GM19238 (cell line): ENCODE measurements at regions not wholly inside any gene's neighbourhood (a gene's known extent, or its start where the extent isn't known, plus 50 kb on each side); places are given as distances from the start of the nearest gene placed in this dataset.

Experiments
- DNase-seq: peaks from one replicate; pipeline ENCODE4 v3.0.0; 2011; ENCODE audit warnings: low spot score; ENCODE audit not compliant: insufficient read length

DNA sequence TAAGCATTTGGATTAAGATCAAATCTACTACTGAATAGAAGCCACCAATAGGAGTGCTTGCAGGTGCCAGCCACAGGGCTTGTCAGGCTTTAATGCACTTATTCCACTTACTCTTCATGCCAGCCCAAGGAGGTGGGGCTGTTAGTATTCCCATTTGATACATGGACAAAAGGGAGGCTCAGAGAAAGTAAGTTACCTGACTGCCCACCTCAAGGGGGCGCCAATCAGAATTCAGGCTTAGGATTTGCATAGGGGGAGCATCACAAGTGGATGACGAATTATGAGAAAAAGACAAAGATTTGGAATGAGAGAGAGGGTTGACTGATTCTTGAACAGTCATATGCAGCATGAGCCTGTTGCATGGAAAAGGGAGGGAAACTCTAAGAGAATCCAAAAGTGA lies 188.4 kb upstream of the TSHZ2 start:
- no peak for DNase-seq

DNA sequence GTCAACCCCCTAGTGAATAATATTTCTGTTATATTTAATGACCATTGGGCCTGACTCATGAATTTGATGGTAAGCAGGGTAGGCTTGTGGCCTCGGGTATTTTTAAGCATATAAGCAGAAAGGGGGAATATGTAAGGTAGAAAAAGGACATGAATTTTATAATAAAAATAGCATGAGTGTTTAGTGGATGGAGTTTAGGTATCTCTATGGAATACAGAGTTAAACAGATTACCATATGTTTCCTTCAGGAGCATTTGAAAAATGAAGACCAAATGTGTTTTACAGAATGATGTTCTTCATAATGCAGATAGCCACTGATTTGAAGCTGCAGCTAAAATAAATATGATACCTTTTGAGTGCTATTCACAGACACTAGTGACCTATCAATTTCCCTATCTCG lies 191.7 kb upstream of the TSHZ2 start:
- no peak for DNase-seq

- no peak for DNase-seq
Measured at GRCh38 chr20:52779125-52779524, 193.0 kb upstream of the TSHZ2 start.

GRCh38 chr20:52777171-52777570 lies 195.0 kb upstream of the TSHZ2 start:
- DNase-seq = no peak

DNA sequence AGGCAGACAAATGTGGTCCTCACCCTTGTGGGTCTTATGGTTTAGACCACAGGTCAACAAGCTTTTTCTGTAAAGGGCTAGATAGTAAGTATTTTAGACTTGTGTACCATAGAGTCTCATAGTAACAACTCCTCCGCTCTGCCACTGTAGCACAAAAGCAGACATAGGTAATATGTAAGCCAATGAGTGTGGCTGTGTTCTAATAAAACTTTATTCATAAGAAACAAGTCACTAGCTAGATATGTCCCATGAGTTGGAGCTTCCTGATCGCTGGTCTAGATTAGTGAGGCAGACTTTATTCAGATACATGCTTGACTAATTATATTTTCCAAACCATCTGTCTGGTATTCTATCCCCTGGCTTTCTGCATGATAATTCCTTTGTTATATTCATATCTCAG lies 196.4 kb upstream of the TSHZ2 start:
- DNase-seq = no peak

GRCh38 chr20:52768694-52769093 lies 203.5 kb upstream of the TSHZ2 start:
- no peak for DNase-seq

DNA sequence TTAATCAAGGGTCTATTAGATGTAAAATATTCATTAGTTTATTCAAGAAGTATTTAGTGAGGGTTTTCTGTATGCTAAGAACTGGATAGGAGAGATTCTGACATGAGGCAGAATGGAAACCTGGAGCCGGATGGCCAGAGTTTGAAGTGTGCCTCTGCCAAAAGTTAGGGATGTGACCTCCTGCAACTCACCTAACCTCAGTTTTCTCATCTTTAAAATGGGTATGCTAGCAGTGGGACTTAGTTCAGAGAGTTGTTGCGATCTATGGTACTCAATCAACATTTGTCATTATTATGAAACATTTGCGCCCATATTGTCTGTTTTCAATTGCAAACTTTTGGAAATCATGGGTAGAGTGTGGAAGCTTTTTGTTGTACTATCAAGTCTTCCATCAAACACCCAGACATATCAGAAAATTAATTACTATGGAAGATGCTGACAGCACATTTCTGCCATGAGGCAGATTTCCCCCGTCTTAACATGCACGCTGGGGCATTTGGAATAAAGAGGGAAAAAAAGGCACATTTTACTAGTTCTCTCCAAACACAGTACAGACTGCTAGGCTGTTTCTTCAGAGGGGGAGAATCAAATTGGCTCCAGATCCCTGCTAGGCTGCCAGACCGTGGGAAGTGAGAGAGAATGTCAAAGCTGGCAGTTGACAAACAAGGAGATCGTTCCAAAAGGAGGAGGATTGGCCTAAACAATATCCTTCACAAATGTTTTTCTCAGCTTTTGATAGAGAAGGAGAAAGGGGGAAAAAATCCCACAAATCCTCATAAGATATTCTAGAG lies 205.3 kb upstream of the TSHZ2 start:
- no peak for DNase-seq

GRCh38 chr20:52763321-52763853 lies 208.8 kb upstream of the TSHZ2 start:
- no peak for DNase-seq

DNA sequence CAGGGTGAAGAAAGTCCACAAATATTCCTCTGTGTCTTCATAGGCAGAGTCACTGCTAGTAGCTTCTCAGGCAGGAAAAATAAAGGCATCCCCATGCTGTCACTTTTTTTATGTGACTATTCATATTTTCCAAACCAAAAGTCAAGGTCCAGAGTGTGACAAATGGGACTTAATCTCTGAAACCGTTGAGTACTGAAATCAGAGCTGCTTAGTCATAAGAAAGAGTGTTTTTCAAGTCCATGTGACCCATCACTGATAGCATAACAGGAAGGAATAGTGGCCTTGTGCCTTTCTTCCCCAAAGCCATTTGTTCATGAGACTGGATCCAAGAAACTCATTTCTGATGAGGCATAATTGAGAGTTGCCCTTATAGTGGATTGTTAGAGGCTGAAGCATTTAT lies 210.3 kb upstream of the TSHZ2 start:
- no peak for DNase-seq

GRCh38 chr20:52760791-52761190 lies 211.4 kb upstream of the TSHZ2 start:
- no peak for DNase-seq

- DNase-seq = no peak
Measured at GRCh38 chr20:52757411-52757810, 214.7 kb upstream of the TSHZ2 start.

- DNase-seq = no peak
Measured at GRCh38 chr20:52755744-52756143, 216.4 kb upstream of the TSHZ2 start.

DNA sequence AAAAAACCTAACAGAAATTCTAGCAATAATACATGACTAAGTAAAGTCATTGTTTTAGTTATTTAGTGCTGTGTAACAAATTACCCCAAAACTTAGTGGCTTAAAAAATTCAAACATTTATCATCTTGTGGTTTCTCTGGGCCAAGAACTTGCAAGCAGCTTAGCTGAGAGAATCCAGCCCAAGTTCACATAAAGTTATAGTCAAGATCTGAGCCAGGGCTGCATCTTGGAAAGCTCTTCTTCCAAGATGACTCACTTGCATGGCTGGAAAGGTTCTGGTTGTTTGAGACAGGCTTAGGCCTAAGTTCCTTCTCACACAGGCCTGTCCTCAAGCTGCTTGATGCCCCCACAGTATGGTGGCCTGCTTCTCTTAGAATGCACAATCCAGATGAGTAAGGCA lies 217.8 kb upstream of the TSHZ2 start:
- DNase-seq = no peak

DNA sequence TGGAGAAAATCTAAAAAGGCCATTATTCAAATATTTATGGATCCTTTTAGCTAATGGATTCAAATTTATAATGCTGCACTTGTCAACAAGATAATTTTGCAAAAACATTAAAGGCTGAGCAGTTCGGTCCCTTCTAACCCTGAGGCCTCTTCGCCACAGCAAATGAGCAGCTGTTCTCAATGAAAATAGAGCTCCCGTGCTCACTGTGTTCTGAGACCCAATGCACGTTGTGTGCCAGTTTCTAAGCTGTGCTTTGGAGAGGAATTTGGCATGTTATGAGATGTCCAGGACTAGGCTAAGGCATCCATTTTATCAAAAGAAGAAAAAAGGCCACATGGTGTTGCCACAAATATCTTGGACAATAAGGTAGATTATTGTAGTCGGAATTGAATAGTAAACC lies 220.1 kb upstream of the TSHZ2 start:
- DNase-seq = no peak

DNA sequence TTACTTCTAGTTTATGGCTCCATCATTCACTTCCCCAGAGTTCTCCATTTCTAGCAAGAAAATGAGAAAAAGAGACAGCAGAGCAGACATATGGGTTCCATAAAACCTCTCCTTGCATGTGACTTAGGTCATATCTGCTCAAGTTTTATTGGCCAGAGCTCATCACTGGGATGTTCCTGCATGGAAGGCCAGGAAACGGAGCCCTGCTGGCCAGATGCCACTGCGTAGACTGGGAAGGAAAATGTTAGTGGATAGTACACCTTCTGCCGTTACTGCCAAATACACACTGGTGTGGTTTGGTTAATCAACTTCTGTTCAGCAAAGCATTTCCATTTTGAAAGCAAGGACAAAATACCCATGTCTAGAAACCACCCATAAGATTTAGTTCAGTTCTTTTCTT lies 220.6 kb upstream of the TSHZ2 start:
- no peak for DNase-seq

DNA sequence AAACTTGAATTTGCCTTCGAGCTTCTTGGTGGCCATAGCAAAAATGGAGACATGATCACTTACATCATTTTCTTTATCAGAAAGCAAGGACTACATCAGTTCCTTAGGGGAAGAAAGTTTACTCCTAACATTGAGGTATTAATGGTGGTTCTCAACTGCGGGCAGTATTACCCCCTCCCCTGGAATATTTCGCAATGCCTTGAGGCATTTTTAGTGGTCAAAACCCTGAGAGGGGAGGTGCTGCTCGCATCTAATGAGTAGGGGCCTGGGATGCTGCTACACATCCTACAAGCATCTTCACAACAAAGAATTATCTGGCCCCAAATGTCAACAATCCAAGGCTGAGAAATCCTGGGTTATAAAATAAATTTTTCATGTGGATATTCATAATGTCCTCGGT lies 222.2 kb upstream of the TSHZ2 start:
- DNase-seq = no peak

- DNase-seq = no peak
Measured at GRCh38 chr20:52748990-52749389, 223.2 kb upstream of the TSHZ2 start.

GRCh38 chr20:52748285-52748932 lies 223.7 kb upstream of the TSHZ2 start:
- DNase-seq = no peak

GRCh38 chr20:52747845-52748284 lies 224.3 kb upstream of the TSHZ2 start:
- DNase-seq = no peak

- DNase-seq = no peak
Measured at GRCh38 chr20:52746770-52747169, 225.4 kb upstream of the TSHZ2 start.

DNA sequence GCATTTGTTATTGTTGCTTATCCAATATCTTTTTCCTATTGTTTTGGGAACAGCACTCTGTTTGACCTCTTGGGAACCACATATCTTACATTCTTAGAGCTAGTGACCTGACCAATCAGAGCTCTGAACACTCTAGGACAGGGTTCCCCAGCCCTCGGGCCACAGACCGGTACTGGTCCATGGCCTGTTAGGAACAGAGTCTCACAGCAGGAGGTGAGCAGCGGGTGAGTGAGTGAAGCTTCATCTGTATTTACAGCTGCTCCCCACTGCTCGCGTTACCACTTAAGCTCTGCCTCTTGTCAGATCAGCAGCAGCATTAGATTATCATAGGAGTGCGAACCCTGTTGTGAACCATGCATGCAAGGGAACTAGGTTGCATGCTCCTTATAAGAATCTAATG lies 226.0 kb upstream of the TSHZ2 start:
- no peak for DNase-seq

DNA sequence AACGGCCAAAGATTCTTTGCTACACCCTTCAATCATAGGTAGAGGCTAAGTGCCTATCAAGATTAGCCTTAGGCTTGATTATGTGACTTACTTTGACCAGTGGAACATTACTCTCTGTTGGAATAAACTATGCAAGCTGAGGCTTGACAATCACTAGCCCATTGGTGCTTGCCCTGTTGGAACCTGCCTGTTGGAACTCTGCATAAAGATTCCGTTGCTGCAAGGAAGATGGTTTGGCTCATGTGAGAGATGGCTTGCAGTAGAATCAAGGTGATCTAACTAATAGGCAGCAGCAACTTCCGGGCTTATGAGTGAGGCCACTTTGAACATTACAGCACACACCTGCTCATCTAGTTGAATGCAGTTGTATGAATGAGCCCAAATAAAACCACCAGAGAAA lies 227.7 kb upstream of the TSHZ2 start:
- DNase-seq = no peak

DNA sequence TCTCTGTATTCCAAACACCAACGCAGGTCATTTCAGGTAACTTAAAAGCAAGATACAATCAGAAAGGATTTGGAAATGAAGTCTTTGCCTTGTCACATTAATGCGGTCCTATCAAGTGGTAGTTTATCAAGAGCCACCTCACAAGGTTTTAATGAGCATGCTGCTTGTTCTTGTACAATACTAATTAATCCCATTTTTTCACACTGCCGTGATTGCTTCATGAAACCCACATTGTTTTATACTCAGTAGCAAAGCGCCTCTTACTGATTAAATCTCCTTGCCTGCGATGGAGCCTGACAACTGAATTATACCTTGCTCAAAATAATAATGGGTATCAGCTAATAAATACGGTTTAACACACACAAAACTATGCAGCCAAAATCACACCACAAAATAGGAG lies 234.1 kb upstream of the TSHZ2 start:
- DNase-seq = no peak
